SK-N-SH (cell line): ENCODE measurements at regions not wholly inside any gene's neighbourhood (a gene's known extent, or its start where the extent isn't known, plus 50 kb on each side); places are given as distances from the start of the nearest gene placed in this dataset.

ENCODE experiments used
- CTCF ChIA-PET: fragments of 300-600, 350-600 bp; formaldehyde crosslinking; extraction: SDS; loops from one replicate; lab custom pipeline; 2021; lab: Yijun Ruan, JAX
- POLR2A ChIA-PET: fragments of 350-600 bp; sonication (Branson Sonifier 250); formaldehyde crosslinking; extraction: SDS; loops from one replicate; lab custom pipeline; 2020; ENCODE audit warnings: antibody characterized with exemption, inconsistent platforms; lab: Yijun Ruan, JAX
- DNase-seq: peaks from one replicate; pipeline ENCODE4 v3.0.0; 2012
- H2AFZ ChIP-seq: fragments of 200-600 bp; sonication (generic); 2 replicates; pipeline ENCODE4 v1.8.1; 2016; ENCODE audit warnings: antibody characterized with exemption, mild to moderate bottlenecking, low read depth
- H3F3A ChIP-seq: fragments of 200-600 bp; sonication (generic); replicated peaks from 2 replicates; pipeline ENCODE3; 2016; ENCODE audit warnings: antibody characterized with exemption, mild to moderate bottlenecking; ENCODE audit not compliant: insufficient read depth
- H3K27ac ChIP-seq, 2 experiments: fragments of 200-500 bp in 1 of 2; fragments of 200-600 bp in 1 of 2; sonication (Bioruptor generic) in 1 of 2; sonication (generic), shearing (Covaris generic) in 1 of 2; 2 replicates each; pipeline versions ENCODE4 v1.5.1 to v1.6.1; 2014 to 2016; ENCODE audit warnings: low read depth in 2 of 2, inconsistent platforms in 1 of 2, low read length in 1 of 2, mild to moderate bottlenecking in 1 of 2, mixed read lengths in 1 of 2
- H3K27me3 ChIP-seq: fragments of 200-600 bp; sonication (generic), shearing (Covaris generic); 2 replicates; pipeline ENCODE4 v1.6.1; 2016; ENCODE audit warnings: mixed run types; ENCODE audit not compliant: insufficient read depth
- H3K36me3 ChIP-seq, 2 experiments: fragments of 200-500 bp in 1 of 2; fragments of 200-600 bp in 1 of 2; sonication (Bioruptor generic) in 1 of 2; sonication (generic) in 1 of 2; replicated peaks in 1 of 2; 2 replicates each; pipeline versions ENCODE3 to v1.5.1; 2014 to 2016; ENCODE audit warnings: low read length in 1 of 2, mild to moderate bottlenecking in 1 of 2; ENCODE audit not compliant: insufficient read depth in 2 of 2, control insufficient read depth in 1 of 2
- H3K4me1 ChIP-seq, 2 experiments: fragments of 200-500 bp in 1 of 2; fragments of 200-600 bp in 1 of 2; sonication (Bioruptor generic) in 1 of 2; sonication (generic), shearing (Covaris generic) in 1 of 2; 2 replicates each; pipeline versions ENCODE4 v1.5.1 to v1.6.1; 2014 to 2016; ENCODE audit warnings: low read depth in 1 of 2, low read length in 1 of 2, mixed run types in 1 of 2; ENCODE audit not compliant: insufficient read depth in 2 of 2, control insufficient read depth in 1 of 2
- H3K4me2 ChIP-seq: fragments of 200-600 bp; sonication (generic), shearing (Covaris generic); 2 replicates; pipeline ENCODE4 v1.6.1; 2017; ENCODE audit warnings: mixed run types
- H3K4me3 ChIP-seq, 2 experiments: fragments of 200-500 bp in 1 of 2; fragments of 200-600 bp in 1 of 2; sonication (Bioruptor generic) in 1 of 2; sonication (generic), shearing (Covaris generic) in 1 of 2; 2 replicates each; pipeline versions ENCODE4 v1.5.1 to v1.8.1; 2014 to 2016; ENCODE audit warnings: low read depth in 2 of 2, inconsistent platforms in 1 of 2, low read length in 1 of 2, mild to moderate bottlenecking in 1 of 2, mixed read lengths in 1 of 2, moderate library complexity in 1 of 2
- H3K79me2 ChIP-seq: fragments of 200-600 bp; sonication (generic); 2 replicates; pipeline ENCODE4 v1.8.1; 2017; ENCODE audit warnings: mild to moderate bottlenecking; ENCODE audit not compliant: insufficient read depth
- H3K9ac ChIP-seq: fragments of 200-600 bp; sonication (generic); 2 replicates; pipeline ENCODE4 v1.6.1; 2017; ENCODE audit warnings: mixed run types
- H3K9me2 ChIP-seq: fragments of 200-600 bp; sonication (generic); 2 replicates; pipeline ENCODE4 v1.6.1; 2017; ENCODE audit warnings: mixed run types
- H3K9me3 ChIP-seq: fragments of 200-600 bp; sonication (generic); 2 replicates; pipeline ENCODE4 v1.6.1; 2017; ENCODE audit warnings: mixed run types, mild to moderate bottlenecking, moderate library complexity
- H4K20me1 ChIP-seq: fragments of 200-600 bp; sonication (generic); 2 replicates; pipeline ENCODE4 v1.6.1; 2017; ENCODE audit warnings: mild to moderate bottlenecking, mixed run types; ENCODE audit not compliant: insufficient read depth
- ELF1 ChIP-seq: IDR thresholded peaks from 2 replicates; pipeline ENCODE4 v1.4.0; 2012
- EP300 ChIP-seq, 2 experiments: IDR thresholded peaks; 2 replicates each; pipeline versions ENCODE4 v1.4.0 to v1.6.1; 2012; ENCODE audit warnings: borderline replicate concordance in 1 of 2, low read depth in 1 of 2, low read length in 1 of 2
- FOSL2 ChIP-seq: IDR thresholded peaks from 2 replicates; pipeline ENCODE4 v1.4.0; 2012; ENCODE audit warnings: low read depth, mild to moderate bottlenecking, moderate library complexity, borderline replicate concordance
- FOXM1 ChIP-seq: IDR thresholded peaks from 2 replicates; pipeline ENCODE4 v1.4.0; 2012; ENCODE audit warnings: low read depth, mild to moderate bottlenecking
- GABPA ChIP-seq: IDR thresholded peaks from 2 replicates; pipeline ENCODE4 v1.4.0; 2012; ENCODE audit warnings: low read depth, mild to moderate bottlenecking
- MXI1 ChIP-seq: IDR thresholded peaks from 2 replicates; pipeline ENCODE4 v1.6.1; 2012; ENCODE audit warnings: mild to moderate bottlenecking, low read depth, low read length, improper control_type of control experiment
- NFIC ChIP-seq: IDR thresholded peaks from 2 replicates; pipeline ENCODE4 v1.4.0; 2012; ENCODE audit warnings: borderline replicate concordance
- POLR2AphosphoS5 ChIP-seq: IDR thresholded peaks from 2 replicates; pipeline ENCODE4 v1.6.1; 2012; ENCODE audit warnings: low read depth, low read length
- RAD21 ChIP-seq: IDR thresholded peaks from 2 replicates; pipeline ENCODE4 v1.6.1; 2012; ENCODE audit warnings: mild to moderate bottlenecking, low read length
- RFX5 ChIP-seq: IDR thresholded peaks from 2 replicates; pipeline ENCODE4 v1.6.1; 2012; ENCODE audit warnings: mild to moderate bottlenecking, improper control_type of control experiment, low read length
- RXRA ChIP-seq: IDR thresholded peaks from 2 replicates; pipeline ENCODE4 v1.4.0; 2012; ENCODE audit warnings: low read depth, mild to moderate bottlenecking, borderline replicate concordance
- SIN3A ChIP-seq: IDR thresholded peaks from 2 replicates; pipeline ENCODE4 v1.6.1; 2012; ENCODE audit warnings: low read depth, mild to moderate bottlenecking, low read length, moderate library complexity, borderline replicate concordance
- SMC3 ChIP-seq: IDR thresholded peaks from 2 replicates; pipeline ENCODE4 v1.6.1; 2012; ENCODE audit warnings: low read depth, low read length, improper control_type of control experiment
- TAF1 ChIP-seq: IDR thresholded peaks from 2 replicates; pipeline ENCODE4 v1.6.1; 2012; ENCODE audit warnings: low read depth, mild to moderate bottlenecking, low read length, moderate library complexity, borderline replicate concordance
- TCF12 ChIP-seq: IDR thresholded peaks from 2 replicates; pipeline ENCODE4 v1.4.0; 2012
- WGBS: methylation state at CpG from one replicate; pipeline ENCODE4 v1.1.6; 2017; ENCODE audit warnings: low lambda C conversion rate; 5-methylcytosine and 5-hydroxymethylcytosine counted together
- TF ChIP-seq, protein P1 (sequence below): IDR thresholded peaks from 2 replicates; pipeline ENCODE4 v1.4.0; 2012; ENCODE audit warnings: low read depth, borderline replicate concordance
- TF ChIP-seq, protein P2 (sequence below): fragments of 150-350 bp; IDR thresholded peaks from 2 replicates; pipeline ENCODE4 v1.6.1; 2017; ENCODE audit warnings: antibody characterized with exemption, low read length, low read depth, borderline replicate concordance
- TF ChIP-seq, protein P3 (sequence below): IDR thresholded peaks from 2 replicates; pipeline ENCODE4 v1.4.0; 2012; ENCODE audit warnings: low read depth, borderline replicate concordance

DNA sequence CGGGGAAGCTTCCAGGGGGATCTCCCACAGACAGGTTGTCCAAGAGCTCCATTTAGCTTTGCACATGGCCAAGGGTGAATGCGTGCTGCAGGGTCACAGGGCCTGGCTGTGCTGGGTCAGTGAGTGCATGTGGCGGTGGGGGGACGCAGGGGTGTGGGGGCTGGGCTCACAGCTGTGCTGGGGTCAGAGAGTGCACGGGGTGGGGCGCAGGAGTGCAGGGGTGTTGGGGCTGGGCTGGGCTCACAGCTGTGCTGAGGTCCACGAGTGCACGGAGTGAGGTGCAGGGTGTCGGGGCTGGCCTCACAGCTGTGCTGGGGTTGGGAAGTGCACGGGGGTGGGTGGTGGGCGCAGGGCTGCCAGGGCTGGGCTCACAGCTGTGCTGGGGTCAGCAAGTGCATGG lies 557.7 kb downstream of the BRD1 start:
- H3K4me1 ChIP-seq: no peaks in the 10 kb centered on the region; a peak in 1 of 4 replicates
- H3K9me3 ChIP-seq: no peaks in the 10 kb centered on the region
- no peaks in the 10 kb centered on the region; the same call in 1 of the 2 replicates for H3K27me3 ChIP-seq
- H2AFZ ChIP-seq: no peak overlapping the region
- TF ChIP-seq NFIC: no peak
- no peak for TF ChIP-seq RAD21
- TF ChIP-seq, protein P1, sequence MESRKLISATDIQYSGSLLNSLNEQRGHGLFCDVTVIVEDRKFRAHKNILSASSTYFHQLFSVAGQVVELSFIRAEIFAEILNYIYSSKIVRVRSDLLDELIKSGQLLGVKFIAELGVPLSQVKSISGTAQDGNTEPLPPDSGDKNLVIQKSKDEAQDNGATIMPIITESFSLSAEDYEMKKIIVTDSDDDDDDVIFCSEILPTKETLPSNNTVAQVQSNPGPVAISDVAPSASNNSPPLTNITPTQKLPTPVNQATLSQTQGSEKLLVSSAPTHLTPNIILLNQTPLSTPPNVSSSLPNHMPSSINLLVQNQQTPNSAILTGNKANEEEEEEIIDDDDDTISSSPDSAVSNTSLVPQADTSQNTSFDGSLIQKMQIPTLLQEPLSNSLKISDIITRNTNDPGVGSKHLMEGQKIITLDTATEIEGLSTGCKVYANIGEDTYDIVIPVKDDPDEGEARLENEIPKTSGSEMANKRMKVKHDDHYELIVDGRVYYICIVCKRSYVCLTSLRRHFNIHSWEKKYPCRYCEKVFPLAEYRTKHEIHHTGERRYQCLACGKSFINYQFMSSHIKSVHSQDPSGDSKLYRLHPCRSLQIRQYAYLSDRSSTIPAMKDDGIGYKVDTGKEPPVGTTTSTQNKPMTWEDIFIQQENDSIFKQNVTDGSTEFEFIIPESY: no peak
- no peak for TF ChIP-seq GABPA
- TF ChIP-seq TCF12: no peak
- no peak for TF ChIP-seq EP300 (IDR thresholded peaks at IDR 0.05; ENCODE audit: borderline replicate concordance in 1 of 2, low read depth in 1 of 2, low read length in 1 of 2)
- TF ChIP-seq SIN3A: no peak
- TF ChIP-seq RXRA: no peak
- TF ChIP-seq POLR2AphosphoS5: no peak
- no peak for TF ChIP-seq FOXM1
- TF ChIP-seq, protein P2, sequence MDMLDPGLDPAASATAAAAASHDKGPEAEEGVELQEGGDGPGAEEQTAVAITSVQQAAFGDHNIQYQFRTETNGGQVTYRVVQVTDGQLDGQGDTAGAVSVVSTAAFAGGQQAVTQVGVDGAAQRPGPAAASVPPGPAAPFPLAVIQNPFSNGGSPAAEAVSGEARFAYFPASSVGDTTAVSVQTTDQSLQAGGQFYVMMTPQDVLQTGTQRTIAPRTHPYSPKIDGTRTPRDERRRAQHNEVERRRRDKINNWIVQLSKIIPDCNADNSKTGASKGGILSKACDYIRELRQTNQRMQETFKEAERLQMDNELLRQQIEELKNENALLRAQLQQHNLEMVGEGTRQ: no peak
- no peak for TF ChIP-seq RFX5
- TF ChIP-seq SMC3: no peak
- TF ChIP-seq, protein P3, sequence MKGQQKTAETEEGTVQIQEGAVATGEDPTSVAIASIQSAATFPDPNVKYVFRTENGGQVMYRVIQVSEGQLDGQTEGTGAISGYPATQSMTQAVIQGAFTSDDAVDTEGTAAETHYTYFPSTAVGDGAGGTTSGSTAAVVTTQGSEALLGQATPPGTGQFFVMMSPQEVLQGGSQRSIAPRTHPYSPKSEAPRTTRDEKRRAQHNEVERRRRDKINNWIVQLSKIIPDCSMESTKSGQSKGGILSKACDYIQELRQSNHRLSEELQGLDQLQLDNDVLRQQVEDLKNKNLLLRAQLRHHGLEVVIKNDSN: no peak
- no peak for TF ChIP-seq ELF1
- no peak for TF ChIP-seq MXI1
- TF ChIP-seq TAF1: no peak
- no peak for TF ChIP-seq FOSL2
- POLR2A ChIA-PET: no interaction called here
- no peak overlapping the region for H3K27ac ChIP-seq
- DNase-seq: no peak
- H3K4me2 ChIP-seq: no peak overlapping the region
- CTCF ChIA-PET: no interaction called here
- no peaks in the 10 kb centered on the region for H3K36me3 ChIP-seq
- no peaks in the 10 kb centered on the region for H3K9me2 ChIP-seq
- 34% methylated on average over 9 of the region's 11 CpGs for WGBS
- no peaks in the 10 kb centered on the region for H3F3A ChIP-seq
- no peak overlapping the region for H3K9ac ChIP-seq
- no peak overlapping the region for H3K4me3 ChIP-seq
- H4K20me1 ChIP-seq: no peaks in the 10 kb centered on the region
- H3K79me2 ChIP-seq: no peaks in the 10 kb centered on the region
